SJCRH30 (cell line): ENCODE measurements at regions not wholly inside any gene's neighbourhood (a gene's known extent, or its start where the extent isn't known, plus 50 kb on each side); places are given as distances from the start of the nearest gene placed in this dataset.

ENCODE experiments used
- DNase-seq, 2 experiments: peaks; one replicate each; pipeline ENCODE4 v3.0.0-alpha.2; 2015 to 2020
- H3K27ac ChIP-seq: fragments of 250-450 bp; sonication (Bioruptor Pico); 2 replicates; pipeline ENCODE4 v1.5.1; 2020; ENCODE audit warnings: mild to moderate bottlenecking, moderate library complexity
- H3K27me3 ChIP-seq: fragments of 250-450 bp; sonication (Bioruptor Pico); 2 replicates; pipeline ENCODE4 v1.5.1; 2020; ENCODE audit warnings: mild to moderate bottlenecking, moderate library complexity
- H3K36me3 ChIP-seq: fragments of 250-450 bp; sonication (Bioruptor Pico); 2 replicates; pipeline ENCODE4 v1.5.1; 2020; ENCODE audit warnings: mild to moderate bottlenecking, moderate library complexity
- H3K4me1 ChIP-seq: fragments of 250-450 bp; sonication (Bioruptor Pico); 2 replicates; pipeline ENCODE4 v1.5.1; 2020; ENCODE audit warnings: mild to moderate bottlenecking, moderate library complexity
- H3K4me3 ChIP-seq: fragments of 250-450 bp; sonication (Bioruptor Pico); 2 replicates; pipeline ENCODE4 v1.5.1; 2020; ENCODE audit warnings: mild to moderate bottlenecking, moderate library complexity
- H3K9me3 ChIP-seq: fragments of 250-450 bp; sonication (Bioruptor Pico); replicated peaks from 2 replicates; pipeline ENCODE4 v1.5.1; 2020; ENCODE audit warnings: mild to moderate bottlenecking, moderate library complexity

DNA sequence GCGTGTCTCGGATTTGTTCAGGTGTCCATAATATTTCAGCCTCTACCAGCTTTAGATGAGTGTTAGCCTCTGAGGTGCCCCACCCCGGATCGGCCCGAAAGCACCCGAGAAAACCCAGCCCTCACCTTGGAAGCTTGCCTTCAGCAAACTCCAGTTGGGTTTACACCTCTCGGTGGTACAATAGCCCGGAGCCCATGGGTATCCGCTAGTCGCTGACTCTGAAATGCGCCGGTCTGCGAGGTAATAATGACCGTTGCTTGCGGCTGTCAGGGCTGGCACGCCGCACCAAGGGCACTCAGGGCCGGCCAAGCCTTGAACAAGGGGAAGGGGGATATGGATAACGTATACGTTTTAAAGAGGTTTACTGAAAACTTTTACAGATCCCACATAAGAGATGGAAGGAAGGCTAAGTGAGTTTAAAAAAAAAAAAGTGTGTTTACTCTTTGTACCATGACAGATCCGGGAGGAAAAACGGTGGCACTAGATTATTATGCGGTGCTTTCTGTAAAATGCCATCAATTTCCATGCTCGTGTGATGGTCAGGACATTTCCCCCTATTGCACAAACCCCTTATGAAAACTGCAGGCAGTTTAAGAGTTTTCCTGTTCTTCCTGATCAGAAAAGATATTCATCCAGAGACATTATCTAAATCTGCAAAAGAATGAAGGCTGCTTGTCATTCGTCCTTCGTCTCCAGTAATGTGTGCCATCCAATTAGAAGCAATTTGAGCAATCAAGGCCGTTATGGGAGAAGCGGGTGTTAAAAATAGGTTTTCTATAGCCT is 124.2 kb downstream of the TMEM161B start:
- DNase-seq = no peak
- Histone ChIP-seq H3K4me1 (no peaks in the 10 kb centered on the region), H3K27me3 (no peaks in the 10 kb centered on the region), H3K27ac (no peak overlapping the region), H3K9me3 (no peaks in the 10 kb centered on the region), H3K36me3 (no peaks in the 10 kb centered on the region), H3K4me3 (no peak overlapping the region)

GRCh38 chr5:88143693-88144218 is 124.9 kb downstream of the TMEM161B start:
- no peaks in the 10 kb centered on the region for H3K4me1 ChIP-seq
- no peaks in the 10 kb centered on the region for H3K36me3 ChIP-seq
- no peak for DNase-seq
- H3K27ac ChIP-seq = no peak overlapping the region
- H3K4me3 ChIP-seq = no peak overlapping the region
- H3K9me3 ChIP-seq = no peaks in the 10 kb centered on the region
- H3K27me3 ChIP-seq = no peaks in the 10 kb centered on the region

- no peaks in the 10 kb centered on the region for H3K36me3 ChIP-seq
- H3K4me1 ChIP-seq = no peaks in the 10 kb centered on the region
- no peaks in the 10 kb centered on the region for H3K27me3 ChIP-seq
- no peak overlapping the region for H3K4me3 ChIP-seq
- no peak overlapping the region for H3K27ac ChIP-seq
- DNase-seq = no peak
- H3K9me3 ChIP-seq = no peaks in the 10 kb centered on the region
These were observed 125.6 kb downstream of the TMEM161B start for GRCh38 chr5:88142886-88143692.

DNA sequence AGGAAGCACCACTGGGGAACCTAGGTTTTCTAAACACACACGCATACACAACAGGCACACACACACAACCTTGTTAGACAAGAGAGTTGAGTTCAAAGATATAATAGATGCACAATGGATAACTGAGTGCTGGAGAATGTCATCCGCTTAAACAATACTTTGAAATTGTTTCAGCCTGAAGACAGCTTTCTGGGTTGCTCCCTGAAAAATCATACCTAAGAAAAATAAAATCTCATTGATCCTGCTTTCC is 126.1 kb downstream of the TMEM161B start:
- Histone ChIP-seq H3K27ac (no peak overlapping the region), H3K9me3 (no peaks in the 10 kb centered on the region), H3K27me3 (no peaks in the 10 kb centered on the region), H3K36me3 (no peaks in the 10 kb centered on the region), H3K4me1 (no peaks in the 10 kb centered on the region), H3K4me3 (peak overlapping the region; percentile 63)
- no peak for DNase-seq

GRCh38 chr5:88140856-88141752 is 127.5 kb downstream of the TMEM161B start:
- no peaks in the 10 kb centered on the region for H3K36me3 ChIP-seq
- H3K9me3 ChIP-seq = no peaks in the 10 kb centered on the region
- peak; percentile 97 to 98 for DNase-seq
- H3K27ac ChIP-seq = 0 out of 2 replicates have a peak overlapping the region, but pooled peaks have one; percentile 18
- peak overlapping the region; percentile 65 for H3K4me3 ChIP-seq
- no peaks in the 10 kb centered on the region for H3K4me1 ChIP-seq
- H3K27me3 ChIP-seq = no peaks in the 10 kb centered on the region

DNA sequence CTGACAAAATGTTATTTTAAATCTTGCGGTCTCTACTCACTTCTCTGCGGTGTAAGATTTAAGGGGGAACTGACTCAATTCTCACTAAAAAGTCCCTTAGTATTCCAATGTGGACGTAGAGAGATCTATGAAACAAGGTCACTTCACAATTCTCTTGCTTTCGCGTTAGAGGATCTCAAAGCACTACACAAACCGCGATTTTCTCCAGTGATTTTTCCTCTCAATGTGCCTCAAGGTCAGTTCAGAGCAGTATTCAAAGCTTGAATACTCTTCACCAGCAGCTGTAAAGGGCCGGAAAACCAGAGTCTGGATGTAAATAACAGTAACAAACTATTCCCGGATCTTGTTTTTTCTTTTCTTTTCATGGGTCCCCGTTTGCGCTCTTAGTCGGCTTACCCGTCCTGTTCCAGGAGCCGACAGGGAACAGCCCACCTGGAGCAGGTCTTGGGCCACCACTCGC is 128.2 kb downstream of the TMEM161B start:
- H3K36me3 ChIP-seq = no peaks in the 10 kb centered on the region
- H3K4me1 ChIP-seq = no peaks in the 10 kb centered on the region
- H3K4me3 ChIP-seq = peak overlapping the region; percentile 65
- no peak for DNase-seq
- no peaks in the 10 kb centered on the region for H3K27me3 ChIP-seq
- no peak overlapping the region for H3K27ac ChIP-seq
- H3K9me3 ChIP-seq = no peaks in the 10 kb centered on the region

- H3K4me3 ChIP-seq = no peak overlapping the region
- no peak overlapping the region for H3K27ac ChIP-seq
- H3K9me3 ChIP-seq = no peaks in the 10 kb centered on the region
- H3K4me1 ChIP-seq = no peaks in the 10 kb centered on the region
- no peaks in the 10 kb centered on the region for H3K36me3 ChIP-seq
- no peaks in the 10 kb centered on the region for H3K27me3 ChIP-seq
- no peak for DNase-seq
These were observed 138.3 kb downstream of the TMEM161B start for GRCh38 chr5:88130211-88130815.

GRCh38 chr5:88128813-88129212 is 139.8 kb downstream of the TMEM161B start:
- no peak overlapping the region for H3K27ac ChIP-seq
- no peaks in the 10 kb centered on the region for H3K36me3 ChIP-seq
- no peaks in the 10 kb centered on the region for H3K27me3 ChIP-seq
- no peak overlapping the region for H3K4me3 ChIP-seq
- no peaks in the 10 kb centered on the region for H3K4me1 ChIP-seq
- DNase-seq = no peak
- no peaks in the 10 kb centered on the region for H3K9me3 ChIP-seq

DNA sequence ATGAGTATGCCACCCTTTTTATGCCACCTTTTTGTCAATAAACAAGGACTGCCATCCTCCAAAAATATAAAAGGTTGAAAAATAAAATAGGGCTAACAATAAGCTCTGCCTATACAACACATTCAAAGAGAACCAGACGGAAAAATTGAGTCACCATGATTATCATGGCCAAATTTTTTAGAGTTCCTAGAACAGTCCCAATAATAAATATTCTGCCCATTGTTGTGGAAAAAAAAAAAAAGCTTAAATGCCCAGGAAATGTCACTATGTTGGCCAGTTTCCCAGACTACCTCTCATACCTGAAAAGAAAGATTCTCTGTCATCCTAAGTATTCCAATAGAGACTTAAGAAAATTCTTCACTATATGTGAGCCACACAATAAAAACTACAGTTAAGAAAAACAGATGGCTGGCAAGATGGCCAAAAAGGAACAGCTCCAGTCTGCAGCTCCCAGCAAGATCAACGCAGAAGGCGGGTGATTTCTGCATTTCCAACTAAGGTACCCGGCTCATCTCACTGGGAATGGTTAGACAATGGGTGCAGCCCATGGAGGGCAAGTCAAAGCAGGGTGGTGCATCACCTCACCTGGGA is 149.0 kb downstream of the TMEM161B start:
- H3K27ac ChIP-seq = no peak overlapping the region
- no peak for DNase-seq
- H3K36me3 ChIP-seq = no peaks in the 10 kb centered on the region
- H3K4me1 ChIP-seq = no peaks in the 10 kb centered on the region
- 0 out of 2 replicates have a peak, but pooled peaks cover 3% of the 10 kb centered on the region for H3K27me3 ChIP-seq
- H3K4me3 ChIP-seq = no peak overlapping the region
- 0 out of 2 replicates have a peak, but pooled peaks cover 3% of the 10 kb centered on the region for H3K9me3 ChIP-seq

- H3K27me3 ChIP-seq = 0 out of 2 replicates have a peak, but pooled peaks cover 3% of the 10 kb centered on the region
- H3K9me3 ChIP-seq = 0 out of 2 replicates have a peak, but pooled peaks cover 3% of the 10 kb centered on the region
- H3K4me3 ChIP-seq = no peak overlapping the region
- no peak overlapping the region for H3K27ac ChIP-seq
- H3K36me3 ChIP-seq = no peaks in the 10 kb centered on the region
- no peaks in the 10 kb centered on the region for H3K4me1 ChIP-seq
- DNase-seq = no peak
These were observed 150.5 kb downstream of the TMEM161B start for GRCh38 chr5:88118179-88118578.

- no peak overlapping the region for H3K27ac ChIP-seq
- no peak overlapping the region for H3K4me3 ChIP-seq
- 0 out of 2 replicates have a peak, but pooled peaks cover 3% of the 10 kb centered on the region for H3K9me3 ChIP-seq
- 0 out of 2 replicates have a peak, but pooled peaks cover 3% of the 10 kb centered on the region for H3K27me3 ChIP-seq
- H3K4me1 ChIP-seq = no peaks in the 10 kb centered on the region
- DNase-seq = no peak
- H3K36me3 ChIP-seq = no peaks in the 10 kb centered on the region
These were observed 151.1 kb downstream of the TMEM161B start for GRCh38 chr5:88117546-88117945.

GRCh38 chr5:88116396-88116795 is 152.2 kb downstream of the TMEM161B start:
- Histone ChIP-seq H3K4me1 (no peaks in the 10 kb centered on the region), H3K4me3 (no peak overlapping the region), H3K36me3 (no peaks in the 10 kb centered on the region), H3K27ac (no peak overlapping the region), H3K9me3 (no peaks in the 10 kb centered on the region), H3K27me3 (0 out of 2 replicates have a peak, but pooled peaks cover 3% of the 10 kb centered on the region)
- DNase-seq = no peak

DNA sequence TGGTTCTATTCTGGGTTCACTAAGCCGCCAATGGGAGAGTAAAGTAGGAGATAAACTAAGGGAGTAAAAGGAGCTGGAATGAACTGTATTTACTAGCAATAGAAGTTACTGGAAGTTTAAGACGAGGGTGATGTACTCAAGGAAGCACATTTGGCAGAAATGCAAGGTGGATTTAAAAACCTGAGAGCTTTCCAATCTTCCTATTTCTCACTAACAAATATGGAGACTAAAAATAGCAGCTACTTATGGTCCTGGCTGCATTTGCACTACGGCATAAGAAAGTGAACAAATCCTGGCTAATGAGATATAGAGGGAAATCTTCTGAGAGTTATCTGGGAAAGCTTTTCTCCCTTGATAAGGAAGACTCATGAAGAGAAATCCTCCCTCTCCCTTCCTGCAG is 153.4 kb downstream of the TMEM161B start:
- 0 out of 2 replicates have a peak, but pooled peaks cover 3% of the 10 kb centered on the region for H3K27me3 ChIP-seq
- H3K36me3 ChIP-seq = no peaks in the 10 kb centered on the region

DNA sequence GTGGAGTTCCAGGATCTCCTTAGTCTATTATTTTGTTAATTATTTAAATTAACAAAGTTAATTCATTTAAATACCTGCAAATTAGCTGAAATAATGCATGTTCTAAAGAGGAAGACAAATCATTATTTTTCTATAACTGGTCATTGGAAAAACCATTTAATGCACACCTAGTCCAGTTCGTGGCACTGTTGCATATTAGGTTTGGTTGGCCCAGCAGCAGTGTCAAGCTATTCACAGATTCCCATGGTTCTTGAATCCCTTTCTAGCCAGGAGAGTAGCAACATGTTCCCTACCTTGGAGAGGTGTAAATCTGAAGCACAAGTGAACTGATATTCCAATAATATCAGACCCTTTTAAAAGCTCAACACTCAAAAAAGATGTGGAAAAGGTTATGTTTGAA is 155.2 kb downstream of the TMEM161B start:
- H3K36me3 ChIP-seq = no peaks in the 10 kb centered on the region
- H3K4me1 ChIP-seq = no peaks in the 10 kb centered on the region
- no peak overlapping the region for H3K27ac ChIP-seq
- H3K4me3 ChIP-seq = no peak overlapping the region
- 0 out of 2 replicates have a peak, but pooled peaks cover 3% of the 10 kb centered on the region for H3K27me3 ChIP-seq
- DNase-seq = no peak
- no peaks in the 10 kb centered on the region for H3K9me3 ChIP-seq

More for the DNA sequence above, 153.4 kb downstream of the TMEM161B start:
- Histone ChIP-seq H3K27ac (no peak overlapping the region), H3K9me3 (no peaks in the 10 kb centered on the region), H3K4me1 (no peaks in the 10 kb centered on the region), H3K4me3 (no peak overlapping the region)
- no peak for DNase-seq
